ENCODE measurements at regions not wholly inside any gene's neighbourhood (a gene's known extent, or its start where the extent isn't known, plus 50 kb on each side); places are given as distances from the start of the nearest gene placed in this dataset.

- H4K20me1 ChIP-seq (replicated peaks; ENCODE audit: control insufficient read depth, extremely low read depth, insufficient read depth, low read length): no peaks in the 10 kb centered on the region
- ChIA-PET POLR2A (no interaction called here), CTCF (no interaction called here)
- no peak overlapping the region for H2AFZ ChIP-seq (ENCODE audit: low read depth, low read length)
- no peaks in the 10 kb centered on the region for H3K9me3 ChIP-seq (replicated peaks; ENCODE audit: control insufficient read depth, insufficient read depth, low read length)
- no peaks in the 10 kb centered on the region for H3K27me3 ChIP-seq (ENCODE audit: control insufficient read depth in 2 of 2, insufficient read depth in 2 of 2, low read length in 2 of 2)
- dilution Hi-C loops (cut with MboI; ENCODE audit: extremely low pct_ligation_motif_present, low sequenced_read_pairs): no loop called here
- no peak overlapping the region for H3K4me2 ChIP-seq (ENCODE audit: insufficient read depth, low read length)
- BruUV-seq (replicated peaks): no TSS peak
- intact Hi-C loops (cut with micrococcal nuclease): no loop called here
- no peaks in the 10 kb centered on the region for H3K4me1 ChIP-seq (ENCODE audit: control insufficient read depth, extremely low read depth, insufficient read depth, low read length)
- FAIRE-seq (no peak), DNase-seq (ENCODE audit: low read depth, low spot score) (no peak)
- H3K9ac ChIP-seq (replicated peaks; ENCODE audit: extremely low read depth, insufficient read depth, low read length): no peak overlapping the region
- no peak for TF ChIP-seq MYC (IDR thresholded peaks at IDR 0.05; ENCODE audit: low read depth, low read length)
- no peak for TF ChIP-seq FOS (IDR thresholded peaks at IDR 0.05; ENCODE audit: borderline replicate concordance, insufficient read depth, low read length)
- H3K36me3 ChIP-seq (ENCODE audit: control insufficient read depth in 2 of 2, extremely low read depth in 1 of 2, insufficient read depth in 2 of 2, low read length in 2 of 2): no peaks in the 10 kb centered on the region
- no peak overlapping the region for H3K27ac ChIP-seq (ENCODE audit: insufficient read depth, low read depth, low read length)
- no peaks in the 10 kb centered on the region for H3K9me1 ChIP-seq (replicated peaks; ENCODE audit: control insufficient read depth, extremely low read depth, insufficient read depth, low read length)
- H3K4me3 ChIP-seq (replicated peaks in 1 of 3; ENCODE audit: insufficient read depth in 1 of 3, low read depth in 1 of 3, low read length in 3 of 3): no peak overlapping the region
- no peaks in the 10 kb centered on the region for H3K79me2 ChIP-seq (ENCODE audit: control insufficient read depth, insufficient read depth, low read length)
These were observed 274.8 kb upstream of the VCX start for GRCh38 chrX:7568130-7568529.

DNA sequence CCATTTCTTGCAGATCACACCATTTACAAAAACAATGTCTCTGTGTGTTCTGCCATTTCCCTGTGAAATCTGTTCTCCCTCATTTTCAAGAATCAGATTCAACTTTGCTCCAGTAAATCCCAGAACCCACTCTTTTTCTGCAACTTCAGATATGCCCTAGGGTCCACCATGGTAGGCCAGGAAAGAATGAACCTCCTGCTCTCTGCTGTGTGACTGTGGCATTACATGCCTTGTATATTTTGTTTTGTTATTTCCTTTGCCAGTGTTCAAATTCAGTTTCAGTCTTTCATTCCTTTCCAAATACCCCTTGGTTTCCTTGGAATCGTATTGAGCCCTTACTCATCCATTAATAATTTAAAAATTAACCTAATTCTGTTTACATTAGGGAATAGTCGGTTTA, 290.2 kb upstream of the VCX start:
- no peak overlapping the region for H3K27ac ChIP-seq (ENCODE audit: insufficient read depth, low read depth, low read length)
- intact Hi-C loops (cut with micrococcal nuclease) (no loop called here), dilution Hi-C loops (cut with MboI; ENCODE audit: extremely low pct_ligation_motif_present, low sequenced_read_pairs) (no loop called here)
- no peaks in the 10 kb centered on the region for H3K27me3 ChIP-seq (ENCODE audit: control insufficient read depth in 2 of 2, insufficient read depth in 2 of 2, low read length in 2 of 2)
- H4K20me1 ChIP-seq (replicated peaks; ENCODE audit: control insufficient read depth, extremely low read depth, insufficient read depth, low read length): no peaks in the 10 kb centered on the region
- no peaks in the 10 kb centered on the region for H3K9me3 ChIP-seq (replicated peaks; ENCODE audit: control insufficient read depth, insufficient read depth, low read length)
- no peak for DNase-seq (ENCODE audit: low read depth, low spot score)
- no peak overlapping the region for H3K9ac ChIP-seq (replicated peaks; ENCODE audit: extremely low read depth, insufficient read depth, low read length)
- BruUV-seq (replicated peaks): no TSS peak
- no peak for FAIRE-seq
- TF ChIP-seq FOS (IDR thresholded peaks at IDR 0.05; ENCODE audit: borderline replicate concordance, insufficient read depth, low read length) (no peak), JUN (IDR thresholded peaks at IDR 0.05; ENCODE audit: borderline replicate concordance, insufficient read depth, insufficient read length, low read depth) (no peak), POLR2AphosphoS5 (IDR thresholded peaks at IDR 0.05; ENCODE audit: insufficient read depth, low read depth, low read length) (no peak), GATA2 (IDR thresholded peaks at IDR 0.05; ENCODE audit: insufficient read depth, insufficient read length, low read depth, low read length) (no peak), POLR2A (IDR thresholded peaks at IDR 0.05; ENCODE audit: low read depth, low read length) (no peak), EZH2 (IDR thresholded peaks at IDR 0.05; ENCODE audit: borderline replicate concordance, low read depth, low read length, severe bottlenecking) (no peak)
- TF ChIP-seq, protein P1, sequence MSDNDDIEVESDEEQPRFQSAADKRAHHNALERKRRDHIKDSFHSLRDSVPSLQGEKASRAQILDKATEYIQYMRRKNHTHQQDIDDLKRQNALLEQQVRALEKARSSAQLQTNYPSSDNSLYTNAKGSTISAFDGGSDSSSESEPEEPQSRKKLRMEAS (IDR thresholded peaks at IDR 0.05; ENCODE audit: insufficient read depth, insufficient read length): no peak
- TF ChIP-seq, protein P2, sequence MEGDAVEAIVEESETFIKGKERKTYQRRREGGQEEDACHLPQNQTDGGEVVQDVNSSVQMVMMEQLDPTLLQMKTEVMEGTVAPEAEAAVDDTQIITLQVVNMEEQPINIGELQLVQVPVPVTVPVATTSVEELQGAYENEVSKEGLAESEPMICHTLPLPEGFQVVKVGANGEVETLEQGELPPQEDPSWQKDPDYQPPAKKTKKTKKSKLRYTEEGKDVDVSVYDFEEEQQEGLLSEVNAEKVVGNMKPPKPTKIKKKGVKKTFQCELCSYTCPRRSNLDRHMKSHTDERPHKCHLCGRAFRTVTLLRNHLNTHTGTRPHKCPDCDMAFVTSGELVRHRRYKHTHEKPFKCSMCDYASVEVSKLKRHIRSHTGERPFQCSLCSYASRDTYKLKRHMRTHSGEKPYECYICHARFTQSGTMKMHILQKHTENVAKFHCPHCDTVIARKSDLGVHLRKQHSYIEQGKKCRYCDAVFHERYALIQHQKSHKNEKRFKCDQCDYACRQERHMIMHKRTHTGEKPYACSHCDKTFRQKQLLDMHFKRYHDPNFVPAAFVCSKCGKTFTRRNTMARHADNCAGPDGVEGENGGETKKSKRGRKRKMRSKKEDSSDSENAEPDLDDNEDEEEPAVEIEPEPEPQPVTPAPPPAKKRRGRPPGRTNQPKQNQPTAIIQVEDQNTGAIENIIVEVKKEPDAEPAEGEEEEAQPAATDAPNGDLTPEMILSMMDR (IDR thresholded peaks at IDR 0.05; ENCODE audit: extremely low read depth in 1 of 2, insufficient read depth in 1 of 2, low read depth in 1 of 2, low read length in 2 of 2): no peak
- H3K79me2 ChIP-seq (ENCODE audit: control insufficient read depth, insufficient read depth, low read length): no peaks in the 10 kb centered on the region
- no peaks in the 10 kb centered on the region for H3K36me3 ChIP-seq (ENCODE audit: control insufficient read depth in 2 of 2, extremely low read depth in 1 of 2, insufficient read depth in 2 of 2, low read length in 2 of 2)
- no peak overlapping the region for H2AFZ ChIP-seq (ENCODE audit: low read depth, low read length)
- ChIA-PET CTCF (no interaction called here), POLR2A (no interaction called here)
- H3K4me1 ChIP-seq (ENCODE audit: control insufficient read depth, extremely low read depth, insufficient read depth, low read length): no peaks in the 10 kb centered on the region
- H3K4me2 ChIP-seq (ENCODE audit: insufficient read depth, low read length): no peak overlapping the region
- no peak overlapping the region for H3K4me3 ChIP-seq (replicated peaks in 1 of 3; ENCODE audit: insufficient read depth in 1 of 3, low read depth in 1 of 3, low read length in 3 of 3)
- H3K9me1 ChIP-seq (replicated peaks; ENCODE audit: control insufficient read depth, extremely low read depth, insufficient read depth, low read length): no peaks in the 10 kb centered on the region
